ENCODE measurements at regions not wholly inside any gene's neighbourhood (a gene's known extent, or its start where the extent isn't known, plus 50 kb on each side); places are given as distances from the start of the nearest gene placed in this dataset.

DNA sequence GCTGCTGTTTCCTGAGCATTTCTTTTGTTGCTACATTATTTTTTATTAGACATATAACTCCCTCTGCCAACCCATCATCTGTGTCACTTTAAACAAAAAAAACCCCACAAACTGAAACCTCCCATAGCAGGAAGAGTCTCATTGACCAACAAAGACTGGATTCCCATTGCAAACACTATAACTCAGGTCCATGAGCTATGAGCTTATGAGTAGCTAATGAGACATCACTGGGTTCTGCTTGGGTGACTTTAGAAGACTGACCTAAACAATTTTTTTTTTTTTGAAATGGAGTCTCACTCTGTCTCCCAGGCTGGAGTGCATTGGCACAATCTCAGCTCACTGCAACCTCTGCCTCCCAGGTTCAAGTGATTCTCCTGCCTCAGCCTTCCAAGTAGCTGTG is 212.8 kb downstream of the LTN1 start:
- TF ChIP-seq, protein P1, sequence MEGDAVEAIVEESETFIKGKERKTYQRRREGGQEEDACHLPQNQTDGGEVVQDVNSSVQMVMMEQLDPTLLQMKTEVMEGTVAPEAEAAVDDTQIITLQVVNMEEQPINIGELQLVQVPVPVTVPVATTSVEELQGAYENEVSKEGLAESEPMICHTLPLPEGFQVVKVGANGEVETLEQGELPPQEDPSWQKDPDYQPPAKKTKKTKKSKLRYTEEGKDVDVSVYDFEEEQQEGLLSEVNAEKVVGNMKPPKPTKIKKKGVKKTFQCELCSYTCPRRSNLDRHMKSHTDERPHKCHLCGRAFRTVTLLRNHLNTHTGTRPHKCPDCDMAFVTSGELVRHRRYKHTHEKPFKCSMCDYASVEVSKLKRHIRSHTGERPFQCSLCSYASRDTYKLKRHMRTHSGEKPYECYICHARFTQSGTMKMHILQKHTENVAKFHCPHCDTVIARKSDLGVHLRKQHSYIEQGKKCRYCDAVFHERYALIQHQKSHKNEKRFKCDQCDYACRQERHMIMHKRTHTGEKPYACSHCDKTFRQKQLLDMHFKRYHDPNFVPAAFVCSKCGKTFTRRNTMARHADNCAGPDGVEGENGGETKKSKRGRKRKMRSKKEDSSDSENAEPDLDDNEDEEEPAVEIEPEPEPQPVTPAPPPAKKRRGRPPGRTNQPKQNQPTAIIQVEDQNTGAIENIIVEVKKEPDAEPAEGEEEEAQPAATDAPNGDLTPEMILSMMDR (IDR thresholded peaks at IDR 0.05): no peak
- TF ChIP-seq EP300 (IDR thresholded peaks at IDR 0.05) (no peak), POLR2A (IDR thresholded peaks at IDR 0.05) (no peak)
- DNase-seq: no peak
- no peaks in the 10 kb centered on the region for H3K36me3 ChIP-seq
- H3K4me1 ChIP-seq (ENCODE audit: insufficient read depth): no peaks in the 10 kb centered on the region
- H3K4me3 ChIP-seq: no peak overlapping the region
- no peaks in the 10 kb centered on the region for H3K27me3 ChIP-seq
- intact Hi-C loops (cut with DNase I): no loop called here
- no peaks in the 10 kb centered on the region for H3K9me3 ChIP-seq
- no peak overlapping the region for H3K27ac ChIP-seq

DNA sequence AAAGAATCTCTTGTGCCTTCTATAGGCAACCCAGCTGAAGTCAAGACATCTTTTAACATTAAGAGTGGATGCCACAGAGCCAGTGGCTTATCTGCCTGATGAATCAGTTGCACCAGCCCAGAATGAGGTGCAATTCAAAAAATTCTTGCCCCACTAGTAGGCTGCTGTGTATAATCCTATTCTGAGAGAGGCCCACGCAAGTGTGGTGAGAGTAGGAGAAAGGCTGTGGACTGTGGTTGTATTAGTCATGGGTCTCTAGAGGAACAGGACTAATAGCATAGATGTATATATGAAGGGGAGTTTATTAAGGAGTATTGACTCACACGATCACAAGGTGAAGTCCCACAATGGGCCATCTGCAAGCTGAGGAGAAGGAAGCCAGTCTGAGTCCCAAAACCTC is 216.4 kb downstream of the LTN1 start:
- intact Hi-C loops (cut with DNase I): no loop called here
- no peaks in the 10 kb centered on the region for H3K27me3 ChIP-seq
- no peaks in the 10 kb centered on the region for H3K9me3 ChIP-seq
- no peak overlapping the region for H3K27ac ChIP-seq
- TF ChIP-seq POLR2A (IDR thresholded peaks at IDR 0.05): no peak
- TF ChIP-seq, protein P1 (IDR thresholded peaks at IDR 0.05): no peak
- no peak for TF ChIP-seq EP300 (IDR thresholded peaks at IDR 0.05)
- WGBS, 3 donors: 92 to 96% (median 93%) methylated on average over 2 of the region's 2 CpGs
- H3K4me3 ChIP-seq: no peak overlapping the region
- DNase-seq: no peak
- no peaks in the 10 kb centered on the region for H3K36me3 ChIP-seq
- peaks cover 3% of the 10 kb centered on the region for H3K4me1 ChIP-seq (ENCODE audit: insufficient read depth)

DNA sequence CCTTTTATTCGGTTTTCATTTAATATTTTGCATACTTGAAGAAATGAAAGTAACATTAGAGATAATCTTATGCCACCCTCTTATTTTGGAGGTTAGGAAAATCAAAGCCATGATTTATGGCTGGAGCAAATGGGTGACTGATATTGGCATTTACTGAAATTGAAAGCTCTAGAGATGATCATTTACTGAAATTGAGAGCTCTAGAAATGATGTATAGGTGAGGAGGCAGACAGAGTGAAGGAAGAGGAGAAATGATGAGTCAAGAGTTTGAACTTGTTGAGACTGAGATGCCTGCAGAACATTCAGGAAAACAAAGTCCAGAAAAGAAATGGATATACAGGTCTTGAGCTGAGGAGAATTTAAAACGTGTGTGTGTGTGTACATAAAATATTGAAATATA is 217.6 kb downstream of the LTN1 start:
- Histone ChIP-seq H3K9me3 (no peaks in the 10 kb centered on the region), H3K4me1 (ENCODE audit: insufficient read depth) (peaks cover 3% of the 10 kb centered on the region), H3K4me3 (no peak overlapping the region), H3K27ac (no peak overlapping the region), H3K36me3 (no peaks in the 10 kb centered on the region), H3K27me3 (no peaks in the 10 kb centered on the region)
- intact Hi-C loops (cut with DNase I): no loop called here
- TF ChIP-seq, protein P1 (IDR thresholded peaks at IDR 0.05): no peak
- TF ChIP-seq POLR2A (IDR thresholded peaks at IDR 0.05) (no peak), EP300 (IDR thresholded peaks at IDR 0.05) (no peak)
- WGBS, 3 donors: 42 to 55% (median 44%) methylated on average over 2 of the region's 2 CpGs
- no peak for DNase-seq

DNA sequence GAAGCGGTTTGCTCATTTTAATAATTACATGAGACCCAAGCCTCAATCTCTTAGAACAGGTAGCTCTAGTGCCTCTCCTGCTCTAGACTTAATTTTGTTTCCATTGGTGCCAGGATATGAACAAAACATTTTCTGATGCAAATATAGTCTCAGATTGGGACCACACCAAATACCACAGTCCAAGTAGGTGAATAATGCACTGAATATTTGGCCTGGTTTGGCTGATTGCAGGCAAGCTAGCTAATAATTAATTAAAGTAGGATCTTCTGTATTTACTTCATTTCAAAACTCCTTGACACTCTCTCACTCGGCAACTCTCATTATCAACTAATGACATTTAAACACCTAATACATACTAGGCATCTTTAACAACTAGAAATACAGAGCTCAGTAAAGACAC is 219.6 kb downstream of the LTN1 start:
- Histone ChIP-seq H3K36me3 (no peaks in the 10 kb centered on the region), H3K27me3 (no peaks in the 10 kb centered on the region), H3K27ac (no peak overlapping the region), H3K9me3 (no peaks in the 10 kb centered on the region), H3K4me3 (no peak overlapping the region), H3K4me1 (ENCODE audit: insufficient read depth) (peaks cover 3% of the 10 kb centered on the region)
- 82 to 85% (median 84%) methylated on average over 2 of the region's 2 CpGs for WGBS, 3 donors
- no peak for DNase-seq
- TF ChIP-seq, protein P1 (IDR thresholded peaks at IDR 0.05): no peak
- TF ChIP-seq EP300 (IDR thresholded peaks at IDR 0.05) (no peak), POLR2A (IDR thresholded peaks at IDR 0.05) (no peak)
- intact Hi-C loops (cut with DNase I): no loop called here
